Endothelial cell (in vitro differentiated cells): ENCODE measurements at regions not wholly inside any gene's neighbourhood (a gene's known extent, or its start where the extent isn't known, plus 50 kb on each side); places are given as distances from the start of the nearest gene placed in this dataset.

Experiments
- DNase-seq: peaks from one replicate; pipeline ENCODE4 v3.0.0; 2021; ENCODE audit warnings: low spot score
- H3K27ac Mint-ChIP-seq: one replicate; pipeline ENCODE4 v1.8.0; 2021; ENCODE audit warnings: mixed read lengths, inconsistent platforms; ENCODE audit not compliant: unreplicated experiment
- H3K27me3 Mint-ChIP-seq: one replicate; pipeline ENCODE4 v1.8.0; 2021; ENCODE audit warnings: mild to moderate bottlenecking, moderate library complexity, mixed read lengths, inconsistent platforms; ENCODE audit not compliant: unreplicated experiment
- H3K36me3 Mint-ChIP-seq: one replicate; pipeline ENCODE4 v1.8.0; 2021; ENCODE audit warnings: mild to moderate bottlenecking, low read depth, mixed read lengths, inconsistent platforms; ENCODE audit not compliant: unreplicated experiment
- H3K4me1 Mint-ChIP-seq: one replicate; pipeline ENCODE4 v1.8.0; 2021; ENCODE audit warnings: mild to moderate bottlenecking, mixed read lengths, inconsistent platforms; ENCODE audit not compliant: unreplicated experiment
- H3K4me3 Mint-ChIP-seq: one replicate; pipeline ENCODE4 v1.8.0; 2021; ENCODE audit warnings: mild to moderate bottlenecking, mixed read lengths, inconsistent platforms; ENCODE audit not compliant: unreplicated experiment
- H3K9me3 Mint-ChIP-seq: one replicate; pipeline ENCODE4 v1.8.0; 2021; ENCODE audit warnings: mixed read lengths, inconsistent platforms; ENCODE audit not compliant: unreplicated experiment
- CTCF ChIP-seq: fragments of 200-600 bp; sonication (generic); IDR thresholded peaks from one replicate; pipeline ENCODE4 v1.5.0; 2021; ENCODE audit warnings: antibody characterized with exemption; ENCODE audit not compliant: unreplicated experiment

- no peaks in the 10 kb centered on the region for H3K9me3 Mint-ChIP-seq
- no peaks in the 10 kb centered on the region for H3K36me3 Mint-ChIP-seq
- no peak for TF ChIP-seq CTCF
- H3K4me3 Mint-ChIP-seq: no peak overlapping the region
- no peaks in the 10 kb centered on the region for H3K27me3 Mint-ChIP-seq
- no peak for DNase-seq
- no peaks in the 10 kb centered on the region for H3K4me1 Mint-ChIP-seq
- no peak overlapping the region for H3K27ac Mint-ChIP-seq
Observed at GRCh38 chr9:1129382-1129781, 79.2 kb downstream of the DMRT2 start.

- Mint-ChIP-seq H3K9me3 (no peaks in the 10 kb centered on the region), H3K4me3 (no peak overlapping the region), H3K4me1 (no peaks in the 10 kb centered on the region), H3K27me3 (no peaks in the 10 kb centered on the region), H3K36me3 (no peaks in the 10 kb centered on the region), H3K27ac (no peak overlapping the region)
- DNase-seq: no peak
- no peak for TF ChIP-seq CTCF
Observed at GRCh38 chr9:1140057-1140456, 89.9 kb downstream of the DMRT2 start.

GRCh38 chr9:1151691-1152090 lies 101.5 kb downstream of the DMRT2 start:
- no peak for DNase-seq
- Mint-ChIP-seq H3K9me3 (no peaks in the 10 kb centered on the region), H3K4me3 (no peak overlapping the region), H3K4me1 (no peaks in the 10 kb centered on the region), H3K27me3 (no peaks in the 10 kb centered on the region), H3K27ac (no peak overlapping the region), H3K36me3 (no peaks in the 10 kb centered on the region)
- TF ChIP-seq CTCF: no peak

GRCh38 chr9:1152171-1152570 lies 102.0 kb downstream of the DMRT2 start:
- Mint-ChIP-seq H3K27me3 (no peaks in the 10 kb centered on the region), H3K4me1 (no peaks in the 10 kb centered on the region), H3K4me3 (no peak overlapping the region), H3K27ac (no peak overlapping the region), H3K36me3 (no peaks in the 10 kb centered on the region), H3K9me3 (no peaks in the 10 kb centered on the region)
- no peak for DNase-seq
- no peak for TF ChIP-seq CTCF

GRCh38 chr9:1154739-1155138 lies 104.6 kb downstream of the DMRT2 start:
- no peaks in the 10 kb centered on the region for H3K27me3 Mint-ChIP-seq
- H3K4me1 Mint-ChIP-seq: no peaks in the 10 kb centered on the region
- no peak overlapping the region for H3K27ac Mint-ChIP-seq
- no peak for TF ChIP-seq CTCF
- no peaks in the 10 kb centered on the region for H3K9me3 Mint-ChIP-seq
- no peak for DNase-seq
- H3K4me3 Mint-ChIP-seq: no peak overlapping the region
- no peaks in the 10 kb centered on the region for H3K36me3 Mint-ChIP-seq
